Upper lobe of right lung (tissue), 1 donor: ENCODE measurements at regions not wholly inside any gene's neighbourhood (a gene's known extent, or its start where the extent isn't known, plus 50 kb on each side); places are given as distances from the start of the nearest gene placed in this dataset.

Experiments
- ATAC-seq: fragments of 200-7000 bp; cut with Tn5 transposase; one replicate; pipeline ENCODE4 v1.9.1; 2020; ENCODE audit warnings: mild to moderate bottlenecking, moderate library complexity
- DNase-seq: peaks from one replicate; pipeline ENCODE4 v3.0.0-alpha.2; 2020
- H3K27ac ChIP-seq: fragments of 200-600 bp; one replicate; pipeline ENCODE4 v1.8.0; 2022
- H3K27me3 ChIP-seq: fragments of 200-600 bp; one replicate; pipeline ENCODE4 v1.8.0; 2022; ENCODE audit warnings: mild to moderate bottlenecking
- H3K36me3 ChIP-seq: fragments of 200-600 bp; one replicate; pipeline ENCODE4 v1.8.0; 2022
- H3K4me1 ChIP-seq: fragments of 200-600 bp; one replicate; pipeline ENCODE4 v1.8.0; 2022
- H3K4me3 ChIP-seq: fragments of 200-600 bp; one replicate; pipeline ENCODE4 v1.8.0; 2022; ENCODE audit warnings: mild to moderate bottlenecking
- H3K9me3 ChIP-seq: fragments of 200-600 bp; one replicate; pipeline ENCODE4 v1.8.0; 2022
- intact Hi-C: fragments of 100-400 bp; cut with DNase I; formaldehyde crosslinking; loops from one replicate; pipeline ENCODE4 v1.11.0; 2022
- TF ChIP-seq, protein P1 (sequence below): fragments of 200-600 bp; IDR thresholded peaks from one replicate; pipeline ENCODE4 v1.8.0; 2022; ENCODE audit warnings: antibody characterized with exemption
- donor health status: DM: no; HTN: yes; CAD: no; lungs with severe emphysema.

DNA sequence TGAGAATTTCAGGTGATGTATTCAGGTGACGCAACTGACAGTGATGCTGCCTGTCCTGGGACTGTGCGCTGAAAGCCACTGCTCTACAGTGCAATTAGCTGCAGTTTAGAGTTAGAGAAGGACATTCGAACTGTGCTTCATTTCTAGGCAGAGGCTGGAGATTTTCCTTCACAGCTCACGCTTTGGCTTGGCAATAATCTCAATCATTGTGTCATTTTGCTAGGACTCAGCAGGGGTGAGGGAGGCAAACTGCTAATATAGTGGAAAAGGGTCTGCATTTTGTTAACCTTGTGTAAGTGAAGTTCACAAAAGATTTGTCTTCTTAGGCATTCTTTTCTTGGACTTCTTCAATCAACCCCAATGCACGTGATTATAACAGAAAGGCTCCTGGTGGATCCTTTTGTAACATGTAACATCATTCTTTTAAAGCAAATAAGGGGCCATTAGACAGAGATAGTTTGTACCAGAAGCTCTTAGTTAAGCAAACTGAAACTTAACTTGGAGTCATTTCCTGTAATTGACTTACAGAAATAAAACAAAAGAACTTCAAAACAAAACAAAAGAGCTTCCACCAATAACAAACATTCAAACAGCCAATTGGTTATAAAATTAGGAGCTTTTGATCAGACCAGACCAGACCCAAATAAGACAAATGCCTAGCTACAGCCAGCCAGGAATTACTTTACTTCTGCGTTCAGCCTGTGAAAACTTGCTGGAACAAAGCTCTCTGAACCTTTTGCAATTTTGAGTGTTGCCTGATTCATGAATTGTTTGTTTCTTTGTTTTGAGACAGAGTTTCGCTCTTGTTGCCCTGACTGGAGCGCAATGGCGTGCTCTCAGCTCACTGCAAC, 1376.3 kb upstream of the CELF4 start:
- Histone ChIP-seq H3K9me3 (no peaks in the 10 kb centered on the region), H3K27ac (no peak overlapping the region), H3K36me3 (no peaks in the 10 kb centered on the region), H3K4me3 (peak overlapping the region; percentile 14), H3K27me3 (no peaks in the 10 kb centered on the region), H3K4me1 (no peaks in the 10 kb centered on the region)
- intact Hi-C loops: no loop called here
- no peak for ATAC-seq
- TF ChIP-seq, protein P1, sequence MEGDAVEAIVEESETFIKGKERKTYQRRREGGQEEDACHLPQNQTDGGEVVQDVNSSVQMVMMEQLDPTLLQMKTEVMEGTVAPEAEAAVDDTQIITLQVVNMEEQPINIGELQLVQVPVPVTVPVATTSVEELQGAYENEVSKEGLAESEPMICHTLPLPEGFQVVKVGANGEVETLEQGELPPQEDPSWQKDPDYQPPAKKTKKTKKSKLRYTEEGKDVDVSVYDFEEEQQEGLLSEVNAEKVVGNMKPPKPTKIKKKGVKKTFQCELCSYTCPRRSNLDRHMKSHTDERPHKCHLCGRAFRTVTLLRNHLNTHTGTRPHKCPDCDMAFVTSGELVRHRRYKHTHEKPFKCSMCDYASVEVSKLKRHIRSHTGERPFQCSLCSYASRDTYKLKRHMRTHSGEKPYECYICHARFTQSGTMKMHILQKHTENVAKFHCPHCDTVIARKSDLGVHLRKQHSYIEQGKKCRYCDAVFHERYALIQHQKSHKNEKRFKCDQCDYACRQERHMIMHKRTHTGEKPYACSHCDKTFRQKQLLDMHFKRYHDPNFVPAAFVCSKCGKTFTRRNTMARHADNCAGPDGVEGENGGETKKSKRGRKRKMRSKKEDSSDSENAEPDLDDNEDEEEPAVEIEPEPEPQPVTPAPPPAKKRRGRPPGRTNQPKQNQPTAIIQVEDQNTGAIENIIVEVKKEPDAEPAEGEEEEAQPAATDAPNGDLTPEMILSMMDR: no peak
- no peak for DNase-seq

DNA sequence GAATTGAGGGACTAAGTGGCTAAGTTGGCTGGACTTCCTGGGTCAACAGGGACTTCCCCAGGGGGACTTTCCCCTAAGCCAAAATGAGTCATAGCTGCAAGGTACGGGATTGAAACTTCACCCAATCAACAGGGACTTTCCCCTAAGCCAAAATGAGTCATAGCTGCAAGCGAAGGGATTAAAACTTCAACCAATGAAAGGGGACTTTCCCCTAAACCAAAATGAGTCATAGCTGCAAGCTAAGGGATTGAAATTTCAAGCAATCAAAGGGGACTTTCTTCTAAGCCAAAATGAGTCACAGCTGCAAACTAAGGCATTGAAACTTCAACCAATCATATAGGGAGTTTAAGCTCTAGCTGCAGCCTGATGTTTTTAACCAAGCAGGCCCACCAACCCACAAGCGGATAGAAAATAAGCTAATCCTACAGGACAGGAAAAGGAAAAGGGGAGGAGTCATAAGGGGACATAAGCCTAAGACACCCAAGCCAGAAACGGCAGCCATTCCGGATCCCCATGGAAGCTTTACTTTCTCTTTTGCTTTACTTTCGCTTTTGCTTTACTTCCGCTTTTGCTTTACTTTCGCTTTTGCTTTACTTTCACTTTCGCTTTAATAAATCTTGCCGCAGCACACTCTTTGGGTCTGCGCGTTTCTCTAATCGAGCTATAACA, 1375.4 kb upstream of the CELF4 start:
- H3K9me3 ChIP-seq: no peaks in the 10 kb centered on the region
- H3K27me3 ChIP-seq: no peaks in the 10 kb centered on the region
- ATAC-seq (no peak), DNase-seq (no peak)
- intact Hi-C loops: no loop called here
- H3K4me3 ChIP-seq: peak overlapping the region; percentile 14
- H3K27ac ChIP-seq: no peak overlapping the region
- no peaks in the 10 kb centered on the region for H3K36me3 ChIP-seq
- no peaks in the 10 kb centered on the region for H3K4me1 ChIP-seq
- TF ChIP-seq, protein P1: no peak

DNA sequence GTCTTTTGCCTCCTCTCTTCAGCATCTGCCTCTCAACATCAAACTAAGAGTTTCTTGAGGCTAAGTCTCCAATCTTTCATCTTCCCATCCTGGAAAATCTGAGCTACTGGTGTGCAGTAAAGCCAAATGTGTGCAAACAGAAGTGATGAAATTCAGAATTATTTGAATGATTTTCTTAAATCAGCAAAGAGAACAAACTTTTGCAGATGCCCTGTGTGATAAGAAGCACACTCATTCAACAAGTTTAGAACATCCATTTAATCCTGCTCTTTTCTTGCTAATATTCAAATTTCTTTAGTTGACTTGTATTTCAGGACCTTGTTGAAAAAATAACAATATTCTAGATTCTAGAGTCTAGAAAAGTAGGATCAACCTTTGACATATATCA, 1374.9 kb upstream of the CELF4 start:
- H3K4me1 ChIP-seq: no peaks in the 10 kb centered on the region
- intact Hi-C loops: no loop called here
- H3K27me3 ChIP-seq: no peaks in the 10 kb centered on the region
- H3K9me3 ChIP-seq: no peaks in the 10 kb centered on the region
- ATAC-seq (no peak), DNase-seq (no peak)
- TF ChIP-seq, protein P1: no peak
- no peak overlapping the region for H3K27ac ChIP-seq
- no peaks in the 10 kb centered on the region for H3K36me3 ChIP-seq
- H3K4me3 ChIP-seq: no peak overlapping the region

DNA sequence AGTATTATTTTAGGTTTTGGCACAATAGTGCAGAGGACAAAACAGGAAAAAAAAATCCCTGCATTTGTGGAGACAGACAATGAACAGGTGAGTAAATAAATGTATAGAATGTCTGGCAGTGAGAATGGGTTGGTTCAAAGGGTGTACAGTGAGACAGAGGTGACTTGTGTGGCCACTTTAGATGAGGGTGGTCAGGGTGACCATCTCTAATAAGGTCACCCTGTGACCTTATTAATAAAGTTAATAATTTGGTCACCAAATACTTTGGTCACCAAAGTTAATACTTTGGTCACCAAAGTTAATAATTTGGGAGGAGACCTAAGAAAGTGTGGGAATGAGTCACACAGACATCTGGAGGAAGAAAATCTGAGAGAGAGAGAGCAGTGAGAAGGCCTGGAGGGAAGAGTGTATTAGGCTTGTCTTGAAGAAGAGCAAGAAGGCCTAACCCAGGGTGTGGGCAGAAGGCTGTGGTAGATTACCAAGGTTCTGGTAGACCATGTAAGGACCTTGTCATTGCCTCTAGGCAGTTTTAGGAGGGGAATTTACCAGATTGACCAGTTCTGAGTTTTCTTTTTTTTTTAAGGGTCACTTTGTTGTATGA, 1368.4 kb upstream of the CELF4 start:
- intact Hi-C loops: no loop called here
- TF ChIP-seq, protein P1: no peak
- no peaks in the 10 kb centered on the region for H3K36me3 ChIP-seq
- no peak for ATAC-seq
- H3K4me1 ChIP-seq: no peaks in the 10 kb centered on the region
- no peaks in the 10 kb centered on the region for H3K27me3 ChIP-seq
- H3K9me3 ChIP-seq: no peaks in the 10 kb centered on the region
- no peak overlapping the region for H3K27ac ChIP-seq
- H3K4me3 ChIP-seq: no peak overlapping the region
- no peak for DNase-seq

DNA sequence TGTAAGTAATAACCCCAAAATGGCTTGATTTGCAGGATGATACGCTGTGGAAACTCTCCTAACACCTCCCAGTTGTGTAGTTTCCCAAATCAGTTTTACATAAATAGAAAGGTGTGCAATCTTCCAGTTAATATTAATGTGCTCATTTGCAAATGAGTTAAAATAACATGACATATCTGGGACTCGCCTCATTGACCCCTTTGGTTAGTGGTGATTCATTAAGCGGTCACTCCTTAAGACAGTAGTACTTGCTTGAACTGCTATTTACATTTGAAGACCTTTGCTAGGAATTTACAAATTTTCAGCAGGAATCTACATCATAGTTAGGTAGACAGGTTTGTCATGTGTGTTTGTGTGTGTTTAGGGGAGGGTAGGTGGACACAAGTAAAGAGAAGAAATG, 1367.7 kb upstream of the CELF4 start:
- ATAC-seq: no peak

More for the DNA sequence above, 1367.7 kb upstream of the CELF4 start:
- no peaks in the 10 kb centered on the region for H3K9me3 ChIP-seq
- no peaks in the 10 kb centered on the region for H3K27me3 ChIP-seq
- intact Hi-C loops: no loop called here
- no peaks in the 10 kb centered on the region for H3K4me1 ChIP-seq
- H3K27ac ChIP-seq: no peak overlapping the region
- no peaks in the 10 kb centered on the region for H3K36me3 ChIP-seq
- no peak overlapping the region for H3K4me3 ChIP-seq
- DNase-seq: no peak
- TF ChIP-seq, protein P1: no peak
